PC-9 (cell line): ENCODE measurements at regions not wholly inside any gene's neighbourhood (a gene's known extent, or its start where the extent isn't known, plus 50 kb on each side); places are given as distances from the start of the nearest gene placed in this dataset.

Experiments
- CTCF ChIP-seq: fragments of 200-600 bp; sonication (generic); conservative IDR thresholded peaks from 2 replicates; pipeline ENCODE4 v1.6.1; 2017; ENCODE audit warnings: mixed run types, antibody characterized with exemption, mild to moderate bottlenecking, moderate library complexity
- EZH2 ChIP-seq: fragments of 200-600 bp; sonication (generic); IDR thresholded peaks from 2 replicates; pipeline ENCODE4 v1.8.0; 2017; ENCODE audit warnings: antibody characterized with exemption, low read depth

GRCh38 chr6:95071464-95071863, 505.9 kb upstream of the MANEA start:
- TF ChIP-seq CTCF (no peak), EZH2 (no peak)
